ENCODE measurements at regions not wholly inside any gene's neighbourhood (a gene's known extent, or its start where the extent isn't known, plus 50 kb on each side); places are given as distances from the start of the nearest gene placed in this dataset.
"Not testable (repeated sequence)": the region's sequence is repeated elsewhere in the genome, so short reads cannot be mapped to it uniquely, and the experiment has no call there.

DNA sequence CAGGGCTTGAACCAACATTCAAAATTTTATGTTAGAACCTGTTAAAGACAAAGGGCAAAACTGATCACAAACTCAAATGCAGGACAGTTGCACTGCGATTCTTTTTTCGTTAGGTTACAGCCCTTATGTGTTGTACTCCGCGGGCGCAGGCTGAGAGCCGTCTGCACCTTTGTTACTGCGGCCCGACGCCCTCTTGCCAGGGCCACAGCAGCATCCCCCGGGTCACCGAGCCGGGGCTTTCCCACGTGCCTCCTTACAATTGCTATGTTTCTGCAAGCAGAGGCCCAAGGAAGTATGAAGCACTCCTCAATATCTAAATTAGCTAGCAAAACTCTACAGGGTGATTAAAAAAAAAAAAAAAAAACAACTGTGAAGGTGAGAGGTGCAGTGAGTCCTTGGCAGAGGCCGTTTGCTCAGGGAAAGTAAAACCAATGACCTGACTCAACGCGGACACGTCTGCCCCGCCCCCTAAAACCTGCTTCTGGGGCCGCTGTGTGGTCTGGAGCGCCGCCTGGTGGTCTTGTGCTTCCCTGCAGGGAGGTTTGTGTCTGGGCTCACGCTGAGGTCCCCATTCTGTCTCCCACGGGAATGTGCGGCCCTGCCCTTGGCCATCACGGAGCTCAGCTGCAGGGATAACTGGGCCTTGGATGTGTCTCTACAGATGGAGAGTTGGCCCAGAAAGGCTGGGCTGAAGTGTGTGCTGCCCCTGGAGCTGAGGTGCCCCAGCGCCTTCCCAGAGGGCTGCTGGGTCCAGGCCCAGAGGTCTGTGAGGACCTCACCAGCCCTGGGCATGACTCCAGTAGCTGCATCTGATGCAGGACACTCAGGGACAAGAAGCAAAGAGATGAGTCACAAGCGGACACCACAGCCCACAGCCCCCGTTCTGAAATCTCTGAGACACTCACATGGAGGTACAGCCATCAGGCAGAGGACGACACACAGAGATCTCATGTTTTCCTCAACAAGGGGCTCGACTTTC is 418.5 kb downstream of the TMEM121 start:
- ChIA-PET CTCF (no interaction called here), POLR2A (ENCODE audit: unreplicated experiment) (no interaction called here)
- H3K4me1 ChIP-seq (ENCODE audit: insufficient read depth, low read length), result no peaks in the 10 kb centered on the region
- no peaks in the 10 kb centered on the region for H3K9me2 ChIP-seq (replicated peaks; ENCODE audit: low read length)
- peaks cover 3% of the 10 kb centered on the region; the same call in 1 of the 2 replicates for H3K27me3 ChIP-seq (ENCODE audit: low read length)
- no peaks in the 10 kb centered on the region for H3K79me2 ChIP-seq (ENCODE audit: low read length)
- H3K27ac ChIP-seq (ENCODE audit: low read length), result no peak overlapping the region
- ATAC-seq (peak; percentile 83), DNase-seq (peak; percentile 73)
- TF ChIP-seq, protein P1, sequence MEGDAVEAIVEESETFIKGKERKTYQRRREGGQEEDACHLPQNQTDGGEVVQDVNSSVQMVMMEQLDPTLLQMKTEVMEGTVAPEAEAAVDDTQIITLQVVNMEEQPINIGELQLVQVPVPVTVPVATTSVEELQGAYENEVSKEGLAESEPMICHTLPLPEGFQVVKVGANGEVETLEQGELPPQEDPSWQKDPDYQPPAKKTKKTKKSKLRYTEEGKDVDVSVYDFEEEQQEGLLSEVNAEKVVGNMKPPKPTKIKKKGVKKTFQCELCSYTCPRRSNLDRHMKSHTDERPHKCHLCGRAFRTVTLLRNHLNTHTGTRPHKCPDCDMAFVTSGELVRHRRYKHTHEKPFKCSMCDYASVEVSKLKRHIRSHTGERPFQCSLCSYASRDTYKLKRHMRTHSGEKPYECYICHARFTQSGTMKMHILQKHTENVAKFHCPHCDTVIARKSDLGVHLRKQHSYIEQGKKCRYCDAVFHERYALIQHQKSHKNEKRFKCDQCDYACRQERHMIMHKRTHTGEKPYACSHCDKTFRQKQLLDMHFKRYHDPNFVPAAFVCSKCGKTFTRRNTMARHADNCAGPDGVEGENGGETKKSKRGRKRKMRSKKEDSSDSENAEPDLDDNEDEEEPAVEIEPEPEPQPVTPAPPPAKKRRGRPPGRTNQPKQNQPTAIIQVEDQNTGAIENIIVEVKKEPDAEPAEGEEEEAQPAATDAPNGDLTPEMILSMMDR (conservative IDR thresholded peaks at IDR 0.05; ENCODE audit: low read depth, low read length), result peak; percentile 77
- no peak for TF ChIP-seq EZH2phosphoT487 (IDR thresholded peaks at IDR 0.05; ENCODE audit: borderline replicate concordance, low read length)
- TF ChIP-seq EZH2 (IDR thresholded peaks at IDR 0.05; ENCODE audit: low read length, unreplicated experiment), result no peak
- H3K4me3 ChIP-seq (ENCODE audit: low read length), result no peak overlapping the region
- peak overlapping the region; percentile 53 for H3K4me2 ChIP-seq (ENCODE audit: low read length)
- H3K36me3 ChIP-seq (ENCODE audit: low read depth, low read length), result no peaks in the 10 kb centered on the region
- H3K9ac ChIP-seq (ENCODE audit: low read length), result no peak overlapping the region
- H3F3A ChIP-seq (ENCODE audit: low read length, unreplicated experiment), result no peaks in the 10 kb centered on the region
- no peaks in the 10 kb centered on the region for H3K9me3 ChIP-seq (ENCODE audit: low read length)
- BruUV-seq (replicated peaks), result no TSS peak
- peak overlapping the region; percentile 43; the same call in 1 of the 2 replicates for H2AFZ ChIP-seq (ENCODE audit: low read length)
- no peaks in the 10 kb centered on the region for H4K20me1 ChIP-seq (ENCODE audit: low read length)
- intact Hi-C loops (cut with micrococcal nuclease), result loop anchor here (10.0 kb wide), 2 partner anchors 270 to 390 kb away; no protein-coding TSS in a partner anchor

DNA sequence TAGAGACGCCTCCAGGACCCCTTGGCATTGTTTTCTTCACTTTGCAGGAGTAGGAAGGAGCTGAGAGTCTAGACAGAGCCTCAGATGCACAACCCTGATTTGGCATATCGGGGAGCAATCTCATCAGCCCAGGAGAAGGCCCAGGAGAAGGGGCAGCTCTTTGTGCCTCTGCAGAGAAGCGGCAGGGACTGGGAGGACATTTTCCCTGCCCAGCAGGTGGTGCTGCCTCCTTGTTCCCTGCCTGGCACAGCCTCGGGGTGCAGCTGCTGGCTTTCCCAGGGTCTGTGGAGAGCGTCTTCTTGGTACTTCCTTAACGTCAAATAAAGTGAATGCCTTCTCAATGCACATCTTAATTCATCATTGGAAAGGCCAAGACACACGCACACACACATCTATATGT is 419.5 kb downstream of the TMEM121 start:
- H3K27me3 ChIP-seq (ENCODE audit: low read length), result peaks cover 3% of the 10 kb centered on the region; the same call in 1 of the 2 replicates
- no peaks in the 10 kb centered on the region for H3K36me3 ChIP-seq (ENCODE audit: low read depth, low read length)
- no peaks in the 10 kb centered on the region for H3F3A ChIP-seq (ENCODE audit: low read length, unreplicated experiment)
- no peaks in the 10 kb centered on the region for H4K20me1 ChIP-seq (ENCODE audit: low read length)
- H3K9me2 ChIP-seq (replicated peaks; ENCODE audit: low read length), result no peaks in the 10 kb centered on the region
- no peak overlapping the region for H3K9ac ChIP-seq (ENCODE audit: low read length)
- H3K4me3 ChIP-seq (ENCODE audit: low read length), result no peak overlapping the region
- no peak overlapping the region for H3K4me2 ChIP-seq (ENCODE audit: low read length)
- H2AFZ ChIP-seq (ENCODE audit: low read length), result no peak overlapping the region
- BruUV-seq (replicated peaks), result no TSS peak
- no peak overlapping the region for H3K27ac ChIP-seq (ENCODE audit: low read length)
- CTCF ChIA-PET, result no interaction called here
- intact Hi-C loops (cut with micrococcal nuclease), result loop anchor here (10.0 kb wide), 2 partner anchors 271 to 391 kb away; no protein-coding TSS in a partner anchor
- no peaks in the 10 kb centered on the region for H3K79me2 ChIP-seq (ENCODE audit: low read length)
- POLR2A ChIA-PET (ENCODE audit: unreplicated experiment), result no interaction called here
- no peaks in the 10 kb centered on the region for H3K9me3 ChIP-seq (ENCODE audit: low read length)
- no peak for TF ChIP-seq EZH2 (IDR thresholded peaks at IDR 0.05; ENCODE audit: low read length, unreplicated experiment)
- no peak for TF ChIP-seq EZH2phosphoT487 (IDR thresholded peaks at IDR 0.05; ENCODE audit: borderline replicate concordance, low read length)
- TF ChIP-seq, protein P1 (conservative IDR thresholded peaks at IDR 0.05; ENCODE audit: low read depth, low read length), result no peak; the same call in 1 of the 2 replicates
- H3K4me1 ChIP-seq (ENCODE audit: insufficient read depth, low read length), result no peaks in the 10 kb centered on the region
- ATAC-seq (peak; percentile 37), DNase-seq (peak; percentile 11)

DNA sequence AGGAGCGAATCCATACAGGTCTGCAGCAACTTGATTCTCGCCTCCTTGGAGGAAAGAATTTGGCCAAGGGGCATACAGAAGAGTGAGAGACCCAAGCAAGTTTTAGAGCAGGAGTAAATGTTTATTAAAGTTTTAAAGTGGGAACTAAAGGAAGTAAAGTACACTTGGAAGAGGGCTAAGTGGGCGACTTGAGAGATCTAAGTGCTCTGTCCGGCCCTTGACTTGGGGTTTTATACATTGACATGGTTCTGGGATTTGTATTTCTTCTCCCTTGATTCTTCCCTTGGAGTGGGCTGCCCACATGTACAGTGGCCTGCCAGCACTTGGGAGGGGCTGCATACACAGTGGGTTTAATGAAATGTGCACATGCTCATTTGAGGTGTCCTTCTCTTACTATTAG is 421.2 kb downstream of the TMEM121 start:
- ChIA-PET POLR2A (ENCODE audit: unreplicated experiment) (no interaction called here), CTCF (no interaction called here)
- H3K27me3 ChIP-seq (ENCODE audit: low read length), result no peaks in the 10 kb centered on the region
- H3K9me2 ChIP-seq (replicated peaks; ENCODE audit: low read length), result no peaks in the 10 kb centered on the region
- ATAC-seq (no peak), DNase-seq (no peak)
- H3K4me2 ChIP-seq (ENCODE audit: low read length), result no peak overlapping the region
- H3K4me3 ChIP-seq (ENCODE audit: low read length), result no peak overlapping the region
- no peak overlapping the region for H3K9ac ChIP-seq (ENCODE audit: low read length)
- TF ChIP-seq EZH2 (IDR thresholded peaks at IDR 0.05; ENCODE audit: low read length, unreplicated experiment) (no peak), EZH2phosphoT487 (IDR thresholded peaks at IDR 0.05; ENCODE audit: borderline replicate concordance, low read length) (no peak)
- TF ChIP-seq, protein P1 (conservative IDR thresholded peaks at IDR 0.05; ENCODE audit: low read depth, low read length), result no peak
- H3K79me2 ChIP-seq (ENCODE audit: low read length), result no peaks in the 10 kb centered on the region
- no peak overlapping the region for H2AFZ ChIP-seq (ENCODE audit: low read length)
- H3K9me3 ChIP-seq (ENCODE audit: low read length), result no peaks in the 10 kb centered on the region
- H4K20me1 ChIP-seq (ENCODE audit: low read length), result no peaks in the 10 kb centered on the region
- intact Hi-C loops (cut with micrococcal nuclease), result loop anchor here (10.0 kb wide), 2 partner anchors 273 to 393 kb away; no protein-coding TSS in a partner anchor
- no peaks in the 10 kb centered on the region for H3F3A ChIP-seq (ENCODE audit: low read length, unreplicated experiment)
- H3K4me1 ChIP-seq (ENCODE audit: insufficient read depth, low read length), result no peaks in the 10 kb centered on the region
- BruUV-seq (replicated peaks), result no TSS peak
- no peak overlapping the region for H3K27ac ChIP-seq (ENCODE audit: low read length)
- H3K36me3 ChIP-seq (ENCODE audit: low read depth, low read length), result no peaks in the 10 kb centered on the region

DNA sequence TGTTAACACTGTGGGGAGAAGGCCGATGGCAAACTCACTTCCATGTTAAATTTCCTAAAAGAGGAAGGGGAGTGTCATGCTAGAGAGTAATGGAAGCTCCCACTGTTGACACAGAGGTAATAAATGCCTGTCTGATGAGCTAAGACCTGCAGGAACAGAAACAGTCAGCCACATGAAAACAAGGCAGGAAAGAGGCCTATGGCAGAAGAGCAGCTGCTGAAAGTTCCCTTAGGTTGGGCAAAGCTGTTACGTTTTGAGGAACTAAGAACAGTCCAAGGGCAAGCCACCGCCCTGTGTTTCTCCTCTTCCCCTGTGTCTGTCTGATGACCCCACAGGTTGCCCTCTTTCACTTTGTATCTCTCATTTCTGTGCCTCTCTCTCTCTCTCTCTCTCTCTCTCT is 422.6 kb downstream of the TMEM121 start:
- DNase-seq; ATAC-seq; H3K9me3 ChIP-seq (ENCODE audit: low read length); H3K36me3 ChIP-seq (ENCODE audit: low read depth, low read length); H3K27ac ChIP-seq (ENCODE audit: low read length); BruUV-seq (replicated peaks); H3K4me2 ChIP-seq (ENCODE audit: low read length); H3K4me3 ChIP-seq (ENCODE audit: low read length); H3K9me2 ChIP-seq (replicated peaks; ENCODE audit: low read length); H3K27me3 ChIP-seq (ENCODE audit: low read length); H3K4me1 ChIP-seq (ENCODE audit: insufficient read depth, low read length); H3F3A ChIP-seq (ENCODE audit: low read length, unreplicated experiment); CTCF ChIA-PET; H3K79me2 ChIP-seq (ENCODE audit: low read length); H3K9ac ChIP-seq (ENCODE audit: low read length); H4K20me1 ChIP-seq (ENCODE audit: low read length); POLR2A ChIA-PET (ENCODE audit: unreplicated experiment); H2AFZ ChIP-seq (ENCODE audit: low read length): not testable (repeated sequence)
- intact Hi-C loops (cut with micrococcal nuclease), result loop anchor here (10.0 kb wide), 2 partner anchors 274 to 394 kb away; no protein-coding TSS in a partner anchor
